CD4-positive, alpha-beta T cell treated with Interleukin-17A for 4 hours (primary cell): ENCODE measurements at regions not wholly inside any gene's neighbourhood (a gene's known extent, or its start where the extent isn't known, plus 50 kb on each side); places are given as distances from the start of the nearest gene placed in this dataset.

Experiments used
- DNase-seq: peaks from one replicate; pipeline ENCODE4 v3.0.0-alpha.2; 2020; ENCODE audit warnings: mixed read lengths

GRCh38 chr1:21346365-21347071, 56.3 kb upstream of the ECE1 start:
- DNase-seq = no peak

DNA sequence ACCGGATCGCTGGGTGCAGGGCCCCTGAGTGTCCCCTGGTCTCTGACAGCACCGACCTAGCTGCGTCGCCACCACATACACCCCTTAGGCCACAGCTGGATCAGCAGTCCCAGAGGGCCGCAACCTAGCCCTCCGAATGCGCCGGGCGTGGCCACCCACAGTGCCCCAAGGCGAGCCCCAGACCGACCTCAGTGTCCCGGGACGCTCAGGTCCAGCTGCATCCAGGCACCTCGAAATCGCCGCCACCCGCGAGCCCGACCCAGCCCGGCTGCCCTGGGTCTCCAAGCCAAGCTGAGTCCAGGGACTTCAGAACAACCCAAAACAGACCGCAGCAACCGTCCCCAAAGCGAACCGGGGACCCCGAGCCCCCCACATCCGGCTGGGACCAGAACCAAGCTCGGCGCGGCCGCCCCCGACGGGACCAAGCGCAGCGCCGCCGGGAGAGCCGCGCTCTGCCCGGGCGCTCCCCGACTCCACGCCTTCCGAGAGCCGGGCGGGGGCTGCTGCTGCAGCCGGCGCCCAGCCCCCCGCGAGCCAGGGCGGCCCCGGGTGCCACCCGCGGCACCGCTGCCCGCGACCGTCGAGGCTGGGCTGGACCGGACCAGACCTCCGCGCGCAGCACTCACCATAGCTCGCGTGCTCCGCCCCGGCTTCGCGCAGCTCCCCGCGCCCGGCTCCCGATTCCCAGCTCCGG, 54.6 kb upstream of the ECE1 start:
- peak; percentile 44 for DNase-seq

GRCh38 chr1:21344098-21344749, 54.0 kb upstream of the ECE1 start:
- no peak for DNase-seq

DNA sequence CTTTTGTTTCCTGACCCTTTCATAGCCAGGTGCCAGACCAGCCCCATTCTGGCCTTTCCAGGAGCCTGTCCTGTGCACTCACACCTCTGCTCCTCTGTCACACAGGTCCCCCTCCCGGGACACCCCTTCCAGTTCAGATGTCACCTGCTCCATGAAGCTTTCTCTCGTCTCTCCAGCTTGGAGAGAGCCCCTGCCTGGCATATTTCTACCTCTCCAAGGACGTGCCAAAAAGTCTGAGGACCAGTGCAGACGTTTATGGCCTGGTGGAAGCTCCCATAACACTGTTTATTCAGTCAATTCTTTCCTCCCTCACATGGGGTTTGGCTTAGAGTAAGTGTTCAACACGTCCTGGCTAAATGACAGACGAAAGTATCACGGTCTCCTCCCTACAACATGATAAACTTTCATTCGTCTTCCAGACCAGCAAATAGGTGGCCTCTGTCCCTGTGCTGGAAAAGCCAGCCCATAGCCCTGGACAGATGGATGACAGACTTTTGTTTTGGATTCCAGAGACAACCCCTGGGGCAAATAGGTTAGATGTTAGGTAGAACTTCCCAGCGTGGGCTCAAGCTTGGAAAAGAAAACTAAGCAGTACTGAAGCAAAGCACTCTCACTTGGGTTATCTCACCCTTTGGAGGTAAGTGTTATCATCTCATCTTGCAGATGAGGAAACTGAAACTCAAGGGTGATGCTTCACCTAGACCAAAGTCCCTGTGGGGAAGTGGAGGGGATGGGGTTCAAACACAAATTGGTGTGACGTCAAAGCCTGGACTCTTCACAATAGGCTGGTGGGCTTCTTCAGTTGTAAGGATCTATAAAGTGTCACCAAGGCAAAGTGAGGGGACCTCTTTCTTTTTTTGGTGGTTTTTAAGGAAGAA, 52.9 kb upstream of the ECE1 start:
- DNase-seq = peak; percentile 40

DNA sequence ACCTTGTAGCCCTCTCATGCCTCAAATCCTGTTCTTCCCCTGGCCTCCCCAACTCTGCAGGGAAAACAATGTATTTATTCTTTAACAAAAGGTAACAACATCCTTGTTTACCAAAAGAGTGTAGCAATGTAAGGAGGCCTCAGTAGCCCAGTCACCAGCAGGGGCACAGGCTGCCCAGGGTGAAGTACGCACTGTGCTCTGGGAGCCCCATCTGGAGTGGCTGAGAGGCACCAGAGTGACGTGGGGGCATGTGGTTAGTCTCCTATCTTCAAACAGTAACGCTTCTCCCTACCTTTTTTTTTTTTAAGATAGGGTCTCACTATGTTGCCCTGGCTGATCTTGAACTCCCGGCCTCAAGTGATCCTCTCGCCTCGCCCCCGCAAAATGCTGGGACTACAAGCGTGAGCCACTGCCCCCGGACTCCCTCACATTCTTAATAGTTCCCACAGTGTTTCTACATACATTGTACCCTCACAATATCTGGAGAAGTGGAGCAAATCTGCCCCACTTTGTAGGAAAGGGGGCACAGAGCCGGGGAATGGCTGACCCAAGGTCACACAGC, 51.3 kb upstream of the ECE1 start:
- no peak for DNase-seq

GRCh38 chr1:21341022-21341421, 50.8 kb upstream of the ECE1 start:
- DNase-seq = no peak

DNA sequence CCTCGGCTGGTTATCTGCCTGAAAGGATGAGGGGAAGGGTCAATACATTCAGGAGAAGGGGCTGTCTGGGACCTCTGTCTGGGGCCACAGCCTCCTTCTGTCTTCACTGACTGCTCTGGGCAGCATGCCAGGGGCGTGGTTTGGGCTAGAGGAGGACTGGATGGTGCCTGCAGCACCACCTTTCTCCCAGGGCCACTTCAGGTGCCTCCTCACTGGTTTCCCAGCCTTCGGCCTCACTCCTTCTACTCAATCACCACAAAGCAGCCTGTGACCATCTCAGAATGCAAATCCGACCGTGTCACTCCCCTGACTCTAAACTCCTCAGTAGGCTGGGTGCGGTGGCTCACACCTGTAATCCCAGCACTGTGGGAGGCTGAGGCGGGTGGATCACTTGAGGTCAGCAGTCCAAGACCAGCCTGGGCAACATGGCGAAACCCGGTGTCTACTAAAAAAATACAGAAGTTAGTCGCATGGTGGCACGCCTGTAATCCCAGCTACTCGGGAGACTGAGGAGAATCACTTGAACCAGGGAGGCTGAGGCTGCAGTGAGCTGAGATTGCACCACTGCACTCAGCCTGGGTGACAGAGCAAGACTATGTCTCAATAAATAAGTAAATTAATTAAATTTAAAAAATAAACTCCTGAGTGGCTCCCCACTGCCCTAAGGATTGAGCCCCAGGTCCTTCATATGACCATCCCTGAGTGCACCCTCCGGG, 50.1 kb upstream of the ECE1 start:
- DNase-seq = peak; percentile 38
